ENCODE measurements at regions not wholly inside any gene's neighbourhood (a gene's known extent, or its start where the extent isn't known, plus 50 kb on each side); places are given as distances from the start of the nearest gene placed in this dataset.

- intact Hi-C loops (cut with DNase I; ENCODE audit: low total_unique reads) = no loop called here
- Histone ChIP-seq H3K4me3 (no peak overlapping the region), H3K9me3 (no peaks in the 10 kb centered on the region), H3K27me3 (no peaks in the 10 kb centered on the region), H3K4me1 (no peaks in the 10 kb centered on the region), H3K36me3 (no peaks in the 10 kb centered on the region), H3K27ac (no peak overlapping the region)
- DNase-seq (ENCODE audit: low spot score in 2 of 2) = no peak
- TF ChIP-seq POLR2A (IDR thresholded peaks at IDR 0.05) (no peak), CTCF (IDR thresholded peaks at IDR 0.05) (no peak), POLR2AphosphoS5 (IDR thresholded peaks at IDR 0.05) (no peak)
Observed at GRCh38 chr14:25396128-25396527, 346.2 kb upstream of the STXBP6 start.

GRCh38 chr14:25394791-25395391, 344.9 kb upstream of the STXBP6 start:
- H3K4me3 ChIP-seq = no peak overlapping the region
- no peaks in the 10 kb centered on the region for H3K27me3 ChIP-seq
- H3K27ac ChIP-seq = no peak overlapping the region
- no peaks in the 10 kb centered on the region for H3K4me1 ChIP-seq
- no peak for TF ChIP-seq CTCF (IDR thresholded peaks at IDR 0.05)
- TF ChIP-seq POLR2AphosphoS5 (IDR thresholded peaks at IDR 0.05) = no peak
- TF ChIP-seq POLR2A (IDR thresholded peaks at IDR 0.05) = no peak
- no peak for DNase-seq (ENCODE audit: low spot score in 2 of 2)
- intact Hi-C loops (cut with DNase I; ENCODE audit: low total_unique reads) = no loop called here
- no peaks in the 10 kb centered on the region for H3K9me3 ChIP-seq
- no peaks in the 10 kb centered on the region for H3K36me3 ChIP-seq

GRCh38 chr14:25394356-25394755, 344.4 kb upstream of the STXBP6 start:
- DNase-seq (ENCODE audit: low spot score in 2 of 2) = no peak
- intact Hi-C loops (cut with DNase I; ENCODE audit: low total_unique reads) = no loop called here
- Histone ChIP-seq H3K27ac (no peak overlapping the region), H3K36me3 (no peaks in the 10 kb centered on the region), H3K9me3 (no peaks in the 10 kb centered on the region), H3K4me1 (no peaks in the 10 kb centered on the region), H3K4me3 (no peak overlapping the region), H3K27me3 (no peaks in the 10 kb centered on the region)
- no peak for TF ChIP-seq CTCF (IDR thresholded peaks at IDR 0.05)
- no peak for TF ChIP-seq POLR2A (IDR thresholded peaks at IDR 0.05)
- no peak for TF ChIP-seq POLR2AphosphoS5 (IDR thresholded peaks at IDR 0.05)

- no peaks in the 10 kb centered on the region for H3K9me3 ChIP-seq
- intact Hi-C loops (cut with DNase I; ENCODE audit: low total_unique reads) = no loop called here
Observed at GRCh38 chr14:25389948-25390347, 340.0 kb upstream of the STXBP6 start.

GRCh38 chr14:25381498-25381897, 331.6 kb upstream of the STXBP6 start:
- H3K36me3 ChIP-seq = no peaks in the 10 kb centered on the region
- TF ChIP-seq POLR2A (IDR thresholded peaks at IDR 0.05) (no peak), CTCF (IDR thresholded peaks at IDR 0.05) (no peak), POLR2AphosphoS5 (IDR thresholded peaks at IDR 0.05) (no peak)
- no peaks in the 10 kb centered on the region for H3K4me1 ChIP-seq
- no peak overlapping the region for H3K4me3 ChIP-seq
- no peaks in the 10 kb centered on the region for H3K9me3 ChIP-seq
- intact Hi-C loops (cut with DNase I; ENCODE audit: low total_unique reads) = no loop called here
- no peak for DNase-seq (ENCODE audit: low spot score in 2 of 2)
- no peaks in the 10 kb centered on the region for H3K27me3 ChIP-seq
- H3K27ac ChIP-seq = no peak overlapping the region

More at GRCh38 chr14:25389948-25390347, 340.0 kb upstream of the STXBP6 start:
- H3K4me1 ChIP-seq = no peaks in the 10 kb centered on the region
- no peaks in the 10 kb centered on the region for H3K27me3 ChIP-seq
- no peak overlapping the region for H3K27ac ChIP-seq
- TF ChIP-seq POLR2AphosphoS5 (IDR thresholded peaks at IDR 0.05) = no peak
- no peak for TF ChIP-seq POLR2A (IDR thresholded peaks at IDR 0.05)
- no peak for TF ChIP-seq CTCF (IDR thresholded peaks at IDR 0.05)
- H3K36me3 ChIP-seq = no peaks in the 10 kb centered on the region
- H3K4me3 ChIP-seq = no peak overlapping the region
- DNase-seq (ENCODE audit: low spot score in 2 of 2) = no peak

Measured in breast epithelium (tissue), 4 donors.